Ishikawa (cell line): ENCODE measurements at regions not wholly inside any gene's neighbourhood (a gene's known extent, or its start where the extent isn't known, plus 50 kb on each side); places are given as distances from the start of the nearest gene placed in this dataset.

Experiments used
- CEBPB ChIP-seq: IDR thresholded peaks from 2 replicates; pipeline ENCODE4 v1.6.1; 2012
- CREB1 ChIP-seq: IDR thresholded peaks from 2 replicates; pipeline ENCODE4 v1.6.1; 2012; ENCODE audit warnings: low read depth
- EGR1 ChIP-seq: IDR thresholded peaks from 2 replicates; pipeline ENCODE4 v1.6.1; 2012
- EP300 ChIP-seq: IDR thresholded peaks from 2 replicates; pipeline ENCODE4 v1.6.1; 2012; ENCODE audit warnings: borderline replicate concordance
- NFIC ChIP-seq: IDR thresholded peaks from 2 replicates; pipeline ENCODE4 v1.6.1; 2012
- RAD21 ChIP-seq: IDR thresholded peaks from 2 replicates; pipeline ENCODE4 v1.6.1; 2012; ENCODE audit warnings: low read depth
- TAF1 ChIP-seq: IDR thresholded peaks from 2 replicates; pipeline ENCODE4 v1.6.1; 2012; ENCODE audit warnings: low read depth, mild to moderate bottlenecking
- TEAD4 ChIP-seq: IDR thresholded peaks from 2 replicates; pipeline ENCODE4 v1.6.1; 2012
- YY1 ChIP-seq: IDR thresholded peaks from 2 replicates; pipeline ENCODE4 v1.6.1; 2012; ENCODE audit warnings: low read depth
- ZBTB7A ChIP-seq: IDR thresholded peaks from 2 replicates; pipeline ENCODE4 v1.6.1; 2012; ENCODE audit warnings: low read depth
- TF ChIP-seq, protein P1 (sequence below): IDR thresholded peaks from 2 replicates; pipeline ENCODE4 v1.6.1; 2012; ENCODE audit warnings: low read depth, mild to moderate bottlenecking
- TF ChIP-seq, protein P2 (sequence below): IDR thresholded peaks from 2 replicates; pipeline ENCODE4 v1.6.1; 2012
- TF ChIP-seq, protein P3 (sequence below): IDR thresholded peaks from 2 replicates; pipeline ENCODE4 v1.6.1; 2012

- no peak for TF ChIP-seq ZBTB7A
- TF ChIP-seq, protein P1, sequence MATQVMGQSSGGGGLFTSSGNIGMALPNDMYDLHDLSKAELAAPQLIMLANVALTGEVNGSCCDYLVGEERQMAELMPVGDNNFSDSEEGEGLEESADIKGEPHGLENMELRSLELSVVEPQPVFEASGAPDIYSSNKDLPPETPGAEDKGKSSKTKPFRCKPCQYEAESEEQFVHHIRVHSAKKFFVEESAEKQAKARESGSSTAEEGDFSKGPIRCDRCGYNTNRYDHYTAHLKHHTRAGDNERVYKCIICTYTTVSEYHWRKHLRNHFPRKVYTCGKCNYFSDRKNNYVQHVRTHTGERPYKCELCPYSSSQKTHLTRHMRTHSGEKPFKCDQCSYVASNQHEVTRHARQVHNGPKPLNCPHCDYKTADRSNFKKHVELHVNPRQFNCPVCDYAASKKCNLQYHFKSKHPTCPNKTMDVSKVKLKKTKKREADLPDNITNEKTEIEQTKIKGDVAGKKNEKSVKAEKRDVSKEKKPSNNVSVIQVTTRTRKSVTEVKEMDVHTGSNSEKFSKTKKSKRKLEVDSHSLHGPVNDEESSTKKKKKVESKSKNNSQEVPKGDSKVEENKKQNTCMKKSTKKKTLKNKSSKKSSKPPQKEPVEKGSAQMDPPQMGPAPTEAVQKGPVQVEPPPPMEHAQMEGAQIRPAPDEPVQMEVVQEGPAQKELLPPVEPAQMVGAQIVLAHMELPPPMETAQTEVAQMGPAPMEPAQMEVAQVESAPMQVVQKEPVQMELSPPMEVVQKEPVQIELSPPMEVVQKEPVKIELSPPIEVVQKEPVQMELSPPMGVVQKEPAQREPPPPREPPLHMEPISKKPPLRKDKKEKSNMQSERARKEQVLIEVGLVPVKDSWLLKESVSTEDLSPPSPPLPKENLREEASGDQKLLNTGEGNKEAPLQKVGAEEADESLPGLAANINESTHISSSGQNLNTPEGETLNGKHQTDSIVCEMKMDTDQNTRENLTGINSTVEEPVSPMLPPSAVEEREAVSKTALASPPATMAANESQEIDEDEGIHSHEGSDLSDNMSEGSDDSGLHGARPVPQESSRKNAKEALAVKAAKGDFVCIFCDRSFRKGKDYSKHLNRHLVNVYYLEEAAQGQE, result no peak
- no peak for TF ChIP-seq EP300
- TF ChIP-seq TEAD4, result no peak
- TF ChIP-seq EGR1, result no peak
- TF ChIP-seq, protein P2, sequence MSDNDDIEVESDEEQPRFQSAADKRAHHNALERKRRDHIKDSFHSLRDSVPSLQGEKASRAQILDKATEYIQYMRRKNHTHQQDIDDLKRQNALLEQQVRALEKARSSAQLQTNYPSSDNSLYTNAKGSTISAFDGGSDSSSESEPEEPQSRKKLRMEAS, result no peak
- no peak for TF ChIP-seq TAF1
- TF ChIP-seq CEBPB, result no peak
- TF ChIP-seq CREB1, result no peak
- no peak for TF ChIP-seq RAD21
- TF ChIP-seq, protein P3, sequence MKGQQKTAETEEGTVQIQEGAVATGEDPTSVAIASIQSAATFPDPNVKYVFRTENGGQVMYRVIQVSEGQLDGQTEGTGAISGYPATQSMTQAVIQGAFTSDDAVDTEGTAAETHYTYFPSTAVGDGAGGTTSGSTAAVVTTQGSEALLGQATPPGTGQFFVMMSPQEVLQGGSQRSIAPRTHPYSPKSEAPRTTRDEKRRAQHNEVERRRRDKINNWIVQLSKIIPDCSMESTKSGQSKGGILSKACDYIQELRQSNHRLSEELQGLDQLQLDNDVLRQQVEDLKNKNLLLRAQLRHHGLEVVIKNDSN, result no peak
- TF ChIP-seq NFIC, result no peak
- TF ChIP-seq YY1, result no peak
Observed at GRCh38 chr10:1852841-1853240, 115.5 kb upstream of the ADARB2 start.
